CD4-positive, alpha-beta T cell treated with Interleukin-17A for 1 hour (primary cell): ENCODE measurements at regions not wholly inside any gene's neighbourhood (a gene's known extent, or its start where the extent isn't known, plus 50 kb on each side); places are given as distances from the start of the nearest gene placed in this dataset.

ENCODE experiments used
- DNase-seq: peaks from one replicate; pipeline ENCODE4 v3.0.0-alpha.2; 2020

DNA sequence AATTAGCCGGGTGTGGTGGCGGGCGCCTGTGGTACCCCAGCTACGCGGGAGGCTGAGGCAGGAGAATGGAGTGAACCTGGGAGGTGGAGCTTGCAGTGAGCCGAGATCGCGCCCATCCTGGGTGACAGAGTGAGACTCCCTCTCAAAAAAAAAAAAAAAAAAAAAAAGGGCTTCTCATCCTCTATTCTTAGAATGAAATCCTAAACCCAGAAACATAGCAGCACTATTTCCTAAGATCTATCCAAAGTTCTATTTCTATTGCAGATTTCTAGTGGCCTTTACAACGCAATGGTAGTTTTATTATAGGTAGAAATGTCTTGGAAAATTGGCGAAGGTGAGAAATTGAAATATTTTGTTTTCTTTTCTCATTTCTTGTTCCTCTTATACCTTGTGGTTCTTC, 501.0 kb upstream of the SETBP1 start:
- DNase-seq = no peak

DNA sequence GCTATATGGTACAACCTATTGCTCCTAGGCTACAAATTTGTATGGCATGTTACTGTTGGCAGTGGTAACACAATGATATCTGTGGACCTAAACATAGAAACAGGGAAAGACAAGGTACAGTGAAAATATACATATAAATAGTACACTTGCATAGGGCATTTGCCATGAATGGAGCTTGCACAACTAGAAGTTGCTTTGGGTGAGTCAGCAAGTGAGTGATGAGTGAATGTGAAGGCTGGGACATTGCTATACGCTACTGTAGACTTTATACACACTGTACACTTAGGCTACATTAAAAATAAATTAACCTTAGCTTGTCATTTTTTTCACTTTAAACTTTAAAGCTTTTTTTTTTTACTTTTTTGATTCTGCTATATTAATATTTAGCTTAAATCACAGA, 500.0 kb upstream of the SETBP1 start:
- no peak for DNase-seq

GRCh38 chr18:44181951-44182747, 498.5 kb upstream of the SETBP1 start:
- no peak for DNase-seq

DNA sequence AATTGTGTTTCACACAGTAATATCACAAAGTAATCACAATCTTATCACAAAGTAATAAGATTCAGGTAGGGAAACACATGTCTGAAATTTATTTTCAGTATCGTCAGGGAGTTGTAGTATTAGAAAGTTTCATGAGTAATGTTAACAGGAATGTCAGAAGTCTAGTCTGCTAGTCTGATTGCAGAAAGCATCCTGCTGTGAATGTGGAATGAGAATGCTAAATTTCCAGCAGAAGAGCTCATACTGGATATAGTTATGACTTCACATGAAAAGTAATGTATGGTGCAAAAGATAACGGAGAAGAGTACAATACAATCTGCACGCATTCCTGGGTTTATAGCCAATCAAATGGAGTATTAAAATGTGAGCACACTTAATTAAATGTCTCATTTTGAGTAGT, 494.7 kb upstream of the SETBP1 start:
- no peak for DNase-seq

GRCh38 chr18:44187090-44187489, 493.6 kb upstream of the SETBP1 start:
- DNase-seq = no peak

DNA sequence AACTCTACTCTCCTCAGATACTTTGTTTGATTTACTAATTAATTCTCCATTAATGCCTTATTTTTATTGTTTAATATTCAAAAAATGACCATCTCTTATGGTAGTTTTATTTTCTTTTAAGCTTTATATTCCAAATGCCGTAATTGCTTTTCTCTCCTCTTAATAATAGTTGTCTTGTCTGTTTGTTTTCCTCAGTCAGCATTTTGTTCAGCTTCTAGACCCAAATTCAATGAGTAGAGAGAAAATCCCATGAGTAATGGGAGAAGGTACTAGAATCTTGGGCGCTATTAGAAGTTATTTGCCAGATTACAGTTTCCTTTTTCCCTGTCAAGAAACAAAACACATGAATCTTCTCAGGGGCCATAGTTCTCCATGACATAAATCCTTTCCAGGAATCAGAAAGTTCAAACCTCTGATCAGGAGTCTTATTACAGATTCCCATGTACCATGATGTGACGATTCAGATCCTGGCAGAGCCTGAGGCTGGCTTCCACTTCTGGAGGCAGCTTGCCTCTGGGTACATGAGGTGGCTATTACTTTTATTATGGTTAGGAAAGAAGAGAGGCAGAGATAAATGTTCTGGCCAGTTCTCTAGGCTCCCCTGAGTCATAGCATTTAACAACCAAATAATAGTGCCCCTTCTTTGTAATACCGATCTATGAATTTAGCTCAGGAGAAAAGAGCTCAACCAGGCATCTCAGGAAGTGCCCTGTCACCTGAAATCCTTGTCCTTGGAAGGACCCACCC, 485.1 kb upstream of the SETBP1 start:
- DNase-seq = no peak

DNA sequence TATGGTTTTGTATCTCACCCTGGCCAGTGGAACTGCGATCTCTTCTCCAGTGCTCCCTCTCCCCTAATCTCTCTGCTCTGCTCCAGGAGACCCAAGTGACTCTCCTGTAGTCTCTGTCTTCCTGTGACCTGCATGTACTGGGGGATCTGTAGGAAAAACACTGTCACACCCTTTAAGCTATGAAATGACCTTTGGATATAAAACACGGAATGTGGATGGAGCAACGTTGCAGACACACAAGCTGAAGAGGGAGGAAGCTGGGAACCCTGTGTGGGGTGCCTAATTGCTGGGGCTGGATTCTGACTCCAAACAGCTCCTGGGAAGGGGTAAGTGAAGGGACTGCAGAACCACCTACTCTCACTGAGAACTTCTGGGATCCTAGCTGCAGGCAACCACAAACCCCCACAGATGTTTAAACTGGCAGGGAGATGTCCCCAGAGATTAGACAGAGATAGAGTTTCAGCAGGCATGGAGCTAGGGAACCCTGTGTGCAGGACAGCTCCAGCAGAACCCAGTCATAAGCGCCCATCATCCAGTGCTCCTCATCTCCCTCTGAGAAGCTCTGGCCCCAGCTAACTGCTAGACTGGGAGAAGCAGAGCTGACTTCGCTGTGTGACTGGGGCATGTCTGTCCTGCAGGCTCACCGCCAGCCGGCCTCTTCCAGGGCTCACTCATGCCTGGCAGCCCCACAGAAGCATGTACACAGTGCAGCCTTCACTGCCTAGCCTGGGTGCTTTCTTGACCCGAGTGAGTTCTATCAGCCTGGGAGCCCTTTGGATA, 482.7 kb upstream of the SETBP1 start:
- DNase-seq = no peak

- no peak for DNase-seq
Observed at GRCh38 chr18:44198612-44199284, 481.9 kb upstream of the SETBP1 start.

DNA sequence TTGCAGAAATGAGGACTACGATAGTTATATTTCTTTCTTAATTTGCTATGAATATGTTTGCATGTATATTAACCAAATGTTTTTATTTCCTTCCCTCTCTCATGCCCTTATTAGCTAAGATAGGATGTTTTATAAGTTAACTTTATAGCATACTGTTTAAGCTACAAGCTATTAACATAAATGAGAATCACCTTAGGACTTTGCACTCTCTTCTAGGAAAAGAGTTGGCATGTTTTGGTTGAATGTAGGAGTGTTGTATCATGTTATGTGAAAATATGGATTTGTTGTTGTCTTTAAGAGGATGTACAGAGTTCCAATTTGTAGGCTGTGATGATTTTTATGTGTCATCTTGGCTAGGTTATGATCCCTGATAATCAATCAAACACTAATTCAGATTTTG, 467.4 kb upstream of the SETBP1 start:
- no peak for DNase-seq

DNA sequence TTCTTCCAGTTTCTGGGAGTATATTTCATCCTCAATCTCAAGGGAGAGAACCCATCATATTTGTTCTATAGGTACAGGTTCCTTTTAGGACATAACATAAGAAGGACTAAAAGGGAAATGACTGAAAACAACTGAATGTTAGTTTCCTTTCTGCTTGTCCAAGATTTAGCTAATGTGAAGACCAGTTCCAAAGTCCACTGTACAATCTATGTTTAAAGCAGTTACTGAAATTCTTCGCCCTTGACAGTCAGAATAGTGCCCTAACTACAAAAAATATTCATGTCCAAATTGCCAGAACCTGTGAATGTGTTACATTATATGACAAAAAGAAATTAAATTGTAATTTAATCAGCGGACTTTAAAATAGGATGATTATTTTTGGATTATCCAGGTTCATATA, 466.3 kb upstream of the SETBP1 start:
- DNase-seq = no peak

GRCh38 chr18:44216169-44216568, 464.5 kb upstream of the SETBP1 start:
- DNase-seq = no peak

GRCh38 chr18:44227501-44227900, 453.2 kb upstream of the SETBP1 start:
- no peak for DNase-seq

DNA sequence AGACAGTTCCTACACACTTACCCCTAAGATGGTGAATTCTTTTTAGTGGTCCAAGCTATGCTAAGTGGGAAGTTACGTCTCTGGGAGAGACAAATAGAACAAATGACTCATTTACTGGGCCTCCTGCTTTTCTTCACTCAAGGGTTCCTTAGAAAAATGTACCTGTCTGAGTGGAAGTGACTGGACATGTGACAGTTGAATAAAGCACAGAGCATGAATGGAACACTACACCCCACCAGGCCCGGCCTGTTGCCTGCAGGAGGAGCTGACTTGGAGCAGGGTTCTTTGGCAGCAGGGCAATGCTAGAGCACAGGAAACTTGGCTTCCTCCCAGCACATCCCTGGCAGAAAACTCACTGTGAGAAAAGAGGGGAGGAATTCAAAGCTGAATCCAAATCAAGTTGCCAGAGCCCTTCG, 451.0 kb upstream of the SETBP1 start:
- DNase-seq = no peak

DNA sequence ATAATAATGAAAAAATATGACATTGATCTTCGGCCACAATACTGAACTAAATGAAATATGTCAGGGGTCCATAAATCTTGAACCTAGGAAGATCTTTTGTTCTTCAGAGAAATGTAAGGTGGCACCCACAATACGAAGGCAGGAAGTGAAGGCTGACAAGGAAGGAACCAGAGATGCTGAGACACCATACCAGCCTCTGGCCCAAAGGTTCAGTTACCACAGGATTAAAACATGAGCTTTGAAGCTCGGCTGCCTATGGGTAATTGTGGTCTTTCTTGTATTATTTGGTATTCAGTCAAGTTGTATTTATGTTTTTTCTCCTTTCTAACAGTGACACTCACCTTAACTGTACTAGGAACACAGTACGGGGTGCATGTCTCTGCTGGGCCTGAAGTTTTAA, 448.8 kb upstream of the SETBP1 start:
- no peak for DNase-seq

DNA sequence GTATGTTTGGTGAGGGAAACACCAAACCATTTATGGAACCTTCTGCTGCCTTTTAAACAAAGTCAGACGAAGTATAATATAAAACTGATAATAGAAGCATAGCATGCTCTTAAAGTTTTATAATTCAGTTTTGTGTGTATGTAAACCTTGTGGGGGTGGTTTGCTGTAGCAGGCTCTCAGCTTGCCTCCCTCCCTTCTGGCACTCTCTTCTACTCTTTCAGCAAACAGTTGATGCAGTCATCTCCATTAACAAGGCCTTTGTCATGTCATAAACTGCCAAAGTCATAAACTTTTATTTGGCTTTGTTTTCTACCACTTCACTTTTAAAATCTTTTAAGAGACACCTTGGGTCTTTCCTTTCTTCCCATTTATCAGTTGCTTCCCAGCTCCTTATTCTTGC, 448.2 kb upstream of the SETBP1 start:
- no peak for DNase-seq

GRCh38 chr18:44238454-44238853, 442.2 kb upstream of the SETBP1 start:
- no peak for DNase-seq

DNA sequence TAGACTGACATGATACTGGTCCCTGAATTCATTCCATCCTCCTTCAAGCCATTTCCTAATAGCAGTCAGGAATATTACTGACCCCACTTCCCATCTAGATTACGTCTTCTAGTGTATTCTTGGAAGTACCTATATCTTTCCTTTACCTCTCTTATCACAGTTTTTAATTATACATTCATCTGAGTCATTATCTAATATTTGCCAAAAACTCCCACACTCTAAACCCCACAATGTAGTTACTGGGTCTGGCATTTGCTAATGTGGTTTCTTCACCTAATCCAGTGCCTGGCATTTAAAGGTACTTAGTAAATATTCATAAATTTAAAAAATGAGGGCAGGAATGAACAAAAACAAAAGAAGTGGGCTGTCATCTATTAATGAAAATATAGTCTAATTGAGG, 441.8 kb upstream of the SETBP1 start:
- DNase-seq = no peak

DNA sequence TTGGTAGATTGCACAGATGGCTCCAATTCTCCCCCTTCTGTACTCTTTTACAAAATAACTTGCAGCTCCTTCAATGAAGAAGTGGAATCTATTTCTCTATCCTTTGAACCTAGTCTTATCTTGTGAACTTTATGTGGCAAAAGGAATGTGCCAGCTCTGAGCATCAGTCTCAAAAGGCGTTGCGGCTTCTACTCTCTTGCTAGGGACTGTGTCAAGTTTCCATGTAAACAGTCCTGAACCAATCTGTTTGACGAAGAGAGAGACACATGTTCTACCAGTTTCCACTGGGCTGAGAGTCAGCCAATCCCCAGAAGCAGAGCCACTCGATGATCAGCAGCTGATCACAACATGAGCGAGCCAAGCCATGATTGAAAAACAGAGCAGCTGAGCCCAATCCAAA, 439.7 kb upstream of the SETBP1 start:
- no peak for DNase-seq

DNA sequence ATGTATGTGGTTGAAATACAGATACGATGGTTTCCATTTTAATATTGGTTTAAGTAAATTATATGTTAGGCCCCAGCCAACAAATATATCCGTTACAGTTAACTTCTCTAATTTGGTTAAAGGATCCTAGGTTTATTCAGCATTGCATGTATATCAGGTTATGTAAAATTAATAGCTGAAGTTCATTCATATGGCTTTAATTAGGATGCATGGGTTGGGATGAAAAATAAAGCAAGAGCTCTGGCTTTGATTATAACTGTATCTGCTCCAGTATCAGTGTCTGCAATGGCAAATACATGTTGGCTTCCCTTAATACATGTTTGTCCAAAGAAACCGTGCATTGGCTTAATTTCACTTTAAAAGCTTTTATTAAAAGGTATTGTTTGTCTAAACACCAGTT, 435.7 kb upstream of the SETBP1 start:
- no peak for DNase-seq

DNA sequence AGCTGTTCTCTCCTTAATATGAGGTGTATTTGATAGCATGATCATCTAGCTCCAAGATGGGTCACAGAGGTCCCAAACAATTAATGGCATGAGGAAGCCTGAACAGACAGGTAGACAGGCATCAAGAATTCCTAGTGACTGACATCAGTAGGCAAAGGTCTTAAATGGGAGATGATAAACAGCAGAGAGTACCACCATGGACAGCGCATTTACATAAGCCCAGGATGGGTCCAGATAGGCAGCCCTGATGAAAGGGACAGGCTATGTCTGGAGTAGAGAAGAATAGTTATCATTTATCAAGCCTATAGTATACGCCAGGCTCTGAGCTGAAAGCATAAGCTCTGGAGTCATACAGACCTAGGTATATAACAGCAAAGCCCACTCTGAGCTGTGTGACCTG, 434.7 kb upstream of the SETBP1 start:
- no peak for DNase-seq

- DNase-seq = no peak
Observed at GRCh38 chr18:44258086-44258485, 422.6 kb upstream of the SETBP1 start.

DNA sequence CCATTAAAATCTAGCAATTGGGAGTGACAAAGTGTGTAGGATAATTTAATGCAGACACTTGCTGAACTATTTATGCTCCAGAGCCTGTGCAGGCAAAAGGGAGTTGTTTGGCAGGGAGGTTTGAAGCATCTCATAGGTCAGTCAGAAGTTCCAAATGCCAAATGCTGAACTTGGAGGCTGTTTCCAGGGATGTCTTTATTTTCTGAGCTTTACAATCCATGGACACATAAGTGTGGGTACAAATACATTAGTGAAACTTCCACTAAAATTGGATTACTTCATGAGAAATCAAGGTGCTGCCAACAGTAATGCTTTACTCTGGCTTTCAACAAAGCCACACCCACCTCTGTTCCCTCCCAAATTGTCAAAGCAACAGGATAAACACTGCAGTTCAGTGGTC, 422.1 kb upstream of the SETBP1 start:
- no peak for DNase-seq

GRCh38 chr18:44259610-44260009, 421.1 kb upstream of the SETBP1 start:
- no peak for DNase-seq
